ENCODE measurements at regions not wholly inside any gene's neighbourhood (a gene's known extent, or its start where the extent isn't known, plus 50 kb on each side); places are given as distances from the start of the nearest gene placed in this dataset.

GRCh38 chr2:144615866-144616565, 96.1 kb upstream of the ZEB2 start:
- no peak for DNase-seq (ENCODE audit: low read depth)
- H3K4me3 ChIP-seq (ENCODE audit: low read depth, low read length): no peak overlapping the region
- no peak for TF ChIP-seq CTCF (conservative IDR thresholded peaks at IDR 0.05; ENCODE audit: low read depth, low read length)

GRCh38 chr2:144607891-144608521, 88.1 kb upstream of the ZEB2 start:
- DNase-seq (ENCODE audit: low read depth): no peak

GRCh38 chr2:144607099-144607498, 87.2 kb upstream of the ZEB2 start:
- no peak for DNase-seq (ENCODE audit: low read depth)
- TF ChIP-seq CTCF (conservative IDR thresholded peaks at IDR 0.05; ENCODE audit: low read depth, low read length): no peak
- no peak overlapping the region for H3K4me3 ChIP-seq (ENCODE audit: low read depth, low read length)

More at GRCh38 chr2:144607891-144608521, 88.1 kb upstream of the ZEB2 start:
- TF ChIP-seq CTCF (conservative IDR thresholded peaks at IDR 0.05; ENCODE audit: low read depth, low read length): no peak
- H3K4me3 ChIP-seq (ENCODE audit: low read depth, low read length): no peak overlapping the region

GRCh38 chr2:144606466-144607095, 86.7 kb upstream of the ZEB2 start:
- H3K4me3 ChIP-seq (ENCODE audit: low read depth, low read length): no peak overlapping the region
- TF ChIP-seq CTCF (conservative IDR thresholded peaks at IDR 0.05; ENCODE audit: low read depth, low read length): no peak
- no peak for DNase-seq (ENCODE audit: low read depth)

GRCh38 chr2:144605231-144605840, 85.4 kb upstream of the ZEB2 start:
- H3K4me3 ChIP-seq (ENCODE audit: low read depth, low read length): no peak overlapping the region
- no peak for TF ChIP-seq CTCF (conservative IDR thresholded peaks at IDR 0.05; ENCODE audit: low read depth, low read length)
- no peak for DNase-seq (ENCODE audit: low read depth)

GRCh38 chr2:144603334-144603733, 83.4 kb upstream of the ZEB2 start:
- no peak for TF ChIP-seq CTCF (conservative IDR thresholded peaks at IDR 0.05; ENCODE audit: low read depth, low read length)
- no peak for DNase-seq (ENCODE audit: low read depth)
- H3K4me3 ChIP-seq (ENCODE audit: low read depth, low read length): no peak overlapping the region
